Cardiac muscle cell (in vitro differentiated cells and primary cell): ENCODE measurements at regions not wholly inside any gene's neighbourhood (a gene's known extent, or its start where the extent isn't known, plus 50 kb on each side); places are given as distances from the start of the nearest gene placed in this dataset.

Experiments used
- DNase-seq, 2 donors: peaks; one replicate each; pipeline versions ENCODE4 v3.0.0 to v3.0.0-alpha.2; 2010 to 2017; ENCODE audit warnings: low read depth in 1 of 2, low spot score in 1 of 2
- H3K27ac ChIP-seq: fragments of 200-600 bp; sonication (generic); 2 replicates; pipeline ENCODE4 v1.5.1; 2016
- H3K27me3 ChIP-seq: fragments of 200-600 bp; sonication (generic); 2 replicates; pipeline ENCODE4 v1.6.0; 2016; ENCODE audit warnings: control low read depth
- H3K36me3 ChIP-seq: fragments of 200-600 bp; sonication (generic); 2 replicates; pipeline ENCODE4 v1.5.1; 2016; ENCODE audit warnings: control low read depth
- H3K4me1 ChIP-seq: fragments of 200-600 bp; sonication (generic); 2 replicates; pipeline ENCODE4 v1.8.1; 2017; ENCODE audit warnings: low read depth, mild to moderate bottlenecking, mixed run types
- H3K4me3 ChIP-seq: fragments of 200-600 bp; sonication (generic); 2 replicates; pipeline ENCODE4 v1.5.1; 2016; ENCODE audit warnings: mild to moderate bottlenecking
- H3K9me3 ChIP-seq: fragments of 200-600 bp; sonication (generic); 2 replicates; pipeline ENCODE4 v1.5.1; 2017; ENCODE audit warnings: low read depth, mild to moderate bottlenecking, control low read depth
- CTCF ChIP-seq: IDR thresholded peaks from 2 replicates; pipeline ENCODE4 v1.5.1; 2012; ENCODE audit warnings: low read depth, mild to moderate bottlenecking, low read length

- H3K36me3 ChIP-seq = no peaks in the 10 kb centered on the region
- DNase-seq = no peak
- H3K4me1 ChIP-seq = peaks cover 6% of the 10 kb centered on the region
- no peaks in the 10 kb centered on the region for H3K27me3 ChIP-seq
- TF ChIP-seq CTCF = no peak
- no peak overlapping the region for H3K4me3 ChIP-seq
- no peak overlapping the region for H3K27ac ChIP-seq
- no peaks in the 10 kb centered on the region for H3K9me3 ChIP-seq
Observed at GRCh38 chr5:26719803-26720202, 318.6 kb downstream of the CDH9 start.

- H3K27ac ChIP-seq = no peak overlapping the region
- H3K9me3 ChIP-seq = no peaks in the 10 kb centered on the region
- no peak for TF ChIP-seq CTCF
- H3K27me3 ChIP-seq = no peaks in the 10 kb centered on the region
- no peak overlapping the region for H3K4me3 ChIP-seq
- no peaks in the 10 kb centered on the region for H3K4me1 ChIP-seq
- DNase-seq = peak in 1 of 2 donors; percentile 52
- no peaks in the 10 kb centered on the region for H3K36me3 ChIP-seq
Observed at GRCh38 chr5:26700759-26701384, 337.5 kb downstream of the CDH9 start.

- DNase-seq = no peak
- no peaks in the 10 kb centered on the region for H3K9me3 ChIP-seq
- H3K4me1 ChIP-seq = no peaks in the 10 kb centered on the region
- no peak overlapping the region for H3K4me3 ChIP-seq
- H3K36me3 ChIP-seq = no peaks in the 10 kb centered on the region
- H3K27me3 ChIP-seq = no peaks in the 10 kb centered on the region
- no peak overlapping the region for H3K27ac ChIP-seq
- no peak for TF ChIP-seq CTCF
Observed at GRCh38 chr5:26692952-26693351, 345.4 kb downstream of the CDH9 start.

GRCh38 chr5:26691486-26691885 is 346.9 kb downstream of the CDH9 start:
- no peak overlapping the region for H3K27ac ChIP-seq
- no peaks in the 10 kb centered on the region for H3K27me3 ChIP-seq
- H3K36me3 ChIP-seq = no peaks in the 10 kb centered on the region
- H3K4me3 ChIP-seq = no peak overlapping the region
- TF ChIP-seq CTCF = no peak
- H3K9me3 ChIP-seq = no peaks in the 10 kb centered on the region
- no peaks in the 10 kb centered on the region for H3K4me1 ChIP-seq
- DNase-seq = no peak

- Histone ChIP-seq H3K4me3 (no peak overlapping the region), H3K36me3 (no peaks in the 10 kb centered on the region), H3K27me3 (no peaks in the 10 kb centered on the region), H3K27ac (no peak overlapping the region), H3K4me1 (no peaks in the 10 kb centered on the region), H3K9me3 (no peaks in the 10 kb centered on the region)
- DNase-seq = no peak
- TF ChIP-seq CTCF = no peak
Observed at GRCh38 chr5:26690511-26690910, 347.9 kb downstream of the CDH9 start.
